Stomach (tissue), 4 donors: ENCODE measurements at regions not wholly inside any gene's neighbourhood (a gene's known extent, or its start where the extent isn't known, plus 50 kb on each side); places are given as distances from the start of the nearest gene placed in this dataset.

Experiments used
- POLR2A ChIP-seq, 4 donors: fragments of 450-650 bp; IDR thresholded peaks; one replicate each; pipeline ENCODE4 v1.6.1; 2016; ENCODE audit warnings: antibody characterized with exemption in 4 of 4, control low read depth in 2 of 4, mild to moderate bottlenecking in 1 of 4, moderate library complexity in 1 of 4
- POLR2AphosphoS5 ChIP-seq, 3 donors: sonication (generic); formaldehyde crosslinking; IDR thresholded peaks; one replicate each; pipeline ENCODE4 v1.6.1; 2016; ENCODE audit warnings: antibody characterized with exemption in 3 of 3
- TF ChIP-seq, protein P1 (sequence below), 7 experiments: fragments of 450-650 bp in 4 of 7; fragments of 200-600 bp in 3 of 7; sonication (generic) in 3 of 7; IDR thresholded peaks; one replicate each; pipeline ENCODE4 v1.5.1; 2016 to 2019; ENCODE audit warnings: antibody characterized with exemption in 7 of 7, control low read depth in 2 of 7, mild to moderate bottlenecking in 1 of 7

DNA sequence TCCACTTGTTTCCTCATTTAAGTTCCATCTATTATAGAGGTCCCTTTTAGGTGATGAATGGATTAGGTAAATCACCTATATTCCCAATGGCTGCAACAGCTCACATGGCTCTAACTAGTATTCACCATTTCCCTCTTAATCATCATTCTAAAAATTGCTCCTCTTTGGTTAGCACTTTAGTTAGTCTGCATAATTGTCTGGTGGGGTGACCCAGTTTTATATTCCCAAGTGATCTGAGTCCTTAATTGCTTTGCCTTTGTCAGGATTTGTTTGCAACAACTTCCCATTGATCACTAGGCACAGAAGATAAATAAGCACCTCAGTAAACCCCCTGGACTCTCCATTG, 395.2 kb downstream of the RAB38 start:
- TF ChIP-seq, protein P1, sequence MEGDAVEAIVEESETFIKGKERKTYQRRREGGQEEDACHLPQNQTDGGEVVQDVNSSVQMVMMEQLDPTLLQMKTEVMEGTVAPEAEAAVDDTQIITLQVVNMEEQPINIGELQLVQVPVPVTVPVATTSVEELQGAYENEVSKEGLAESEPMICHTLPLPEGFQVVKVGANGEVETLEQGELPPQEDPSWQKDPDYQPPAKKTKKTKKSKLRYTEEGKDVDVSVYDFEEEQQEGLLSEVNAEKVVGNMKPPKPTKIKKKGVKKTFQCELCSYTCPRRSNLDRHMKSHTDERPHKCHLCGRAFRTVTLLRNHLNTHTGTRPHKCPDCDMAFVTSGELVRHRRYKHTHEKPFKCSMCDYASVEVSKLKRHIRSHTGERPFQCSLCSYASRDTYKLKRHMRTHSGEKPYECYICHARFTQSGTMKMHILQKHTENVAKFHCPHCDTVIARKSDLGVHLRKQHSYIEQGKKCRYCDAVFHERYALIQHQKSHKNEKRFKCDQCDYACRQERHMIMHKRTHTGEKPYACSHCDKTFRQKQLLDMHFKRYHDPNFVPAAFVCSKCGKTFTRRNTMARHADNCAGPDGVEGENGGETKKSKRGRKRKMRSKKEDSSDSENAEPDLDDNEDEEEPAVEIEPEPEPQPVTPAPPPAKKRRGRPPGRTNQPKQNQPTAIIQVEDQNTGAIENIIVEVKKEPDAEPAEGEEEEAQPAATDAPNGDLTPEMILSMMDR (IDR thresholded peaks at IDR 0.05), result no peak
- TF ChIP-seq POLR2AphosphoS5 (IDR thresholded peaks at IDR 0.05) (no peak), POLR2A (IDR thresholded peaks at IDR 0.05) (no peak)
